ENCODE measurements at regions not wholly inside any gene's neighbourhood (a gene's known extent, or its start where the extent isn't known, plus 50 kb on each side); places are given as distances from the start of the nearest gene placed in this dataset.

DNA sequence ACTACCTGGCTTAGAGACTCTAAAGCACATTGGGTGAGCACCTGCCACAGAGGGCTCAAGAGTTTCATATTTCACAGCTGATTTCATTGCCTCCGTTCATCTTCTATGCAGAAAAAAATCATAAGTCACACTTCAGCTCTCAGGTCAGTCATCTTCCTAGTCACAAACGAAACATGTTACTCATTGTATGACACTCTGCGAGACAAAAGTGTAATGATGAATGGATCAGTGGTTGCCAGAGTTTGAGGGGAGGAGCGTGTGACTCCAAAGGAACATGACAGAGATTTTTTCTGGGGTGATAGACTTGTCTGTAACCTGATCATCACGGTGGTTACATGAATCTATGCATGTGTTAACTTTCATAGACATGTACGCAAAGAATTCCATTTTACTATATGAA is 195.2 kb upstream of the CNTNAP4 start:
- ATAC-seq (ENCODE audit: insufficient read depth, low FRiP score) (no peak), DNase-seq (no peak)
- WGBS, 2 donors = 48 to 57% methylated on average over 6 of the region's 6 CpGs
- Histone ChIP-seq H3K4me1 (ENCODE audit: control insufficient read depth in 5 of 5, insufficient read depth in 5 of 5, low read length in 5 of 5) (no peaks in the 10 kb centered on the region), H3K27me3 (ENCODE audit: control insufficient read depth in 3 of 3, insufficient read depth in 3 of 3, low read length in 2 of 3) (no peaks in the 10 kb centered on the region), H3K4me3 (no peak overlapping the region), H3K9ac (ENCODE audit: insufficient read depth in 1 of 2, low read length in 2 of 2) (no peak overlapping the region), H3K36me3 (ENCODE audit: control insufficient read depth in 4 of 4, insufficient read depth in 4 of 4, low read length in 4 of 4) (no peaks in the 10 kb centered on the region), H3K9me3 (ENCODE audit: control insufficient read depth in 4 of 4, insufficient read depth in 3 of 4, low read length in 3 of 4) (no peaks in the 10 kb centered on the region), H3K27ac (ENCODE audit: low read depth in 1 of 2, low read length in 1 of 2) (no peak overlapping the region)
- no peak for TF ChIP-seq CTCF (IDR thresholded peaks at IDR 0.05; ENCODE audit: control extremely low read depth, extremely low read depth)

GRCh38 chr16:76106647-76107046 is 170.6 kb upstream of the CNTNAP4 start:
- TF ChIP-seq CTCF (IDR thresholded peaks at IDR 0.05; ENCODE audit: control extremely low read depth, extremely low read depth) = no peak
- 83 to 92% methylated on average over 6 of the region's 6 CpGs for WGBS, 2 donors

DNA sequence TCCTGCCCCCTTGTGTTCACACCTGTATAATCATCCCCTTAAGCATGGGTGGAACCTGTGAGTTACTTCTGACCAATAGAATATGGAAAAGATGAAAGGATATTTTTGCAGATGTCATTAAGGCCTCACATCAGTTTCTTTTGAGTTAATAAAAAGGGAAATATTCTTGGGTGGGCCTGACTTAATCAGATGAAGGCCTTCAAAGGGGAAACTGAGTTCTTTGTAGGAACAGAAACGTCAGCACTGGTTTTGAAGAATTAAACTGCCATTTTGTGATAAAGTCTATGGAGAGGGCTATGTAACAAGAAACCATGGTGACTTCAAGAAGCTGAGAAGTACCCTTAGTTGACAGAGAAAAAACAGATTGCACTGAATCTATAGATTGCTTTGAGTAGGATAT is 168.7 kb upstream of the CNTNAP4 start:
- H3K27ac ChIP-seq (ENCODE audit: low read depth in 1 of 2, low read length in 1 of 2) = no peak overlapping the region
- 44 to 84% methylated on average over 1 of the region's 1 CpG for WGBS, 2 donors
- H3K4me1 ChIP-seq (ENCODE audit: control insufficient read depth in 5 of 5, insufficient read depth in 5 of 5, low read length in 5 of 5) = no peaks in the 10 kb centered on the region
- H3K9me3 ChIP-seq (ENCODE audit: control insufficient read depth in 4 of 4, insufficient read depth in 3 of 4, low read length in 3 of 4) = peaks cover 0 to 8% (median 1%) of the 10 kb centered on the region in 4 donors
- no peaks in the 10 kb centered on the region for H3K27me3 ChIP-seq (ENCODE audit: control insufficient read depth in 3 of 3, insufficient read depth in 3 of 3, low read length in 2 of 3)
- no peaks in the 10 kb centered on the region for H3K36me3 ChIP-seq (ENCODE audit: control insufficient read depth in 4 of 4, insufficient read depth in 4 of 4, low read length in 4 of 4)
- TF ChIP-seq CTCF (IDR thresholded peaks at IDR 0.05; ENCODE audit: control extremely low read depth, extremely low read depth) = no peak
- DNase-seq = no peak
- no peak overlapping the region for H3K9ac ChIP-seq (ENCODE audit: insufficient read depth in 1 of 2, low read length in 2 of 2)
- no peak overlapping the region for H3K4me3 ChIP-seq
- no peak for ATAC-seq (ENCODE audit: insufficient read depth, low FRiP score)

More at GRCh38 chr16:76106647-76107046, 170.6 kb upstream of the CNTNAP4 start:
- ATAC-seq (ENCODE audit: insufficient read depth, low FRiP score) = no peak
- no peak overlapping the region for H3K27ac ChIP-seq (ENCODE audit: low read depth in 1 of 2, low read length in 1 of 2)
- no peak for DNase-seq
- H3K27me3 ChIP-seq (ENCODE audit: control insufficient read depth in 3 of 3, insufficient read depth in 3 of 3, low read length in 2 of 3) = no peaks in the 10 kb centered on the region
- H3K36me3 ChIP-seq (ENCODE audit: control insufficient read depth in 4 of 4, insufficient read depth in 4 of 4, low read length in 4 of 4) = no peaks in the 10 kb centered on the region
- H3K9ac ChIP-seq (ENCODE audit: insufficient read depth in 1 of 2, low read length in 2 of 2) = no peak overlapping the region
- no peak overlapping the region for H3K4me3 ChIP-seq
- peaks cover 0 to 10% (median 6%) of the 10 kb centered on the region in 4 donors for H3K9me3 ChIP-seq (ENCODE audit: control insufficient read depth in 4 of 4, insufficient read depth in 3 of 4, low read length in 3 of 4)
- H3K4me1 ChIP-seq (ENCODE audit: control insufficient read depth in 5 of 5, insufficient read depth in 5 of 5, low read length in 5 of 5) = no peaks in the 10 kb centered on the region

DNA sequence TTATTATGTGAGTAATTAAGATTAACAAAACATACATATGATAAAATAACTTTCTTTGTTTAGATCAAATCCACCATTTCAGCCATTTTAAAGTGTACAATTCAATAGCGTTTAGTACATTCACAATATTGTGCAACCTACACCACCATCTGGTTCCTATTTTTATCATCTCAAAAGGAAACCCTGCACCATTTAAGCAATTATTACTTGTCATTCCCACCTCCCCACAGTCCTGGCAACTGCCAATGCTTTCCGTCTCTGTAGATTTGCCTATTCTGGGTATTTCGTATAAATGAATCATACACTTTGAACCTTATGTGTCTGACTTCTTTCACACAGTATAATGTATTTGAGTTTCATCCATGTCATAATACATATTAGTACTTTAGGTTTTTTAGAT is 162.5 kb upstream of the CNTNAP4 start:
- H3K27ac ChIP-seq (ENCODE audit: low read depth in 1 of 2, low read length in 1 of 2) = no peak overlapping the region
- H3K9me3 ChIP-seq (ENCODE audit: control insufficient read depth in 4 of 4, insufficient read depth in 3 of 4, low read length in 3 of 4) = no peaks in the 10 kb centered on the region
- DNase-seq = peak in 2 of 3 donors; percentile 42 to 54
- no peak overlapping the region for H3K9ac ChIP-seq (ENCODE audit: insufficient read depth in 1 of 2, low read length in 2 of 2)
- TF ChIP-seq CTCF (IDR thresholded peaks at IDR 0.05; ENCODE audit: control extremely low read depth, extremely low read depth) = no peak
- 36 to 50% methylated on average over 3 of the region's 3 CpGs for WGBS, 2 donors
- H3K27me3 ChIP-seq (ENCODE audit: control insufficient read depth in 3 of 3, insufficient read depth in 3 of 3, low read length in 2 of 3) = no peaks in the 10 kb centered on the region
- H3K4me1 ChIP-seq (ENCODE audit: control insufficient read depth in 5 of 5, insufficient read depth in 5 of 5, low read length in 5 of 5) = no peaks in the 10 kb centered on the region
- H3K4me3 ChIP-seq = no peak overlapping the region
- H3K36me3 ChIP-seq (ENCODE audit: control insufficient read depth in 4 of 4, insufficient read depth in 4 of 4, low read length in 4 of 4) = no peaks in the 10 kb centered on the region
- no peak for ATAC-seq (ENCODE audit: insufficient read depth, low FRiP score)
